Stimulated activated CD8-positive, alpha-beta memory T cell treated with anti-CD3 and anti-CD28 coated beads, Interleukin-15, amount 100 ng/mL, for 1 hour (primary cell): ENCODE measurements at regions not wholly inside any gene's neighbourhood (a gene's known extent, or its start where the extent isn't known, plus 50 kb on each side); places are given as distances from the start of the nearest gene placed in this dataset.

Experiments used
- DNase-seq: peaks from one replicate; pipeline ENCODE4 v3.0.0-alpha.2; 2020; ENCODE audit warnings: low read depth

DNA sequence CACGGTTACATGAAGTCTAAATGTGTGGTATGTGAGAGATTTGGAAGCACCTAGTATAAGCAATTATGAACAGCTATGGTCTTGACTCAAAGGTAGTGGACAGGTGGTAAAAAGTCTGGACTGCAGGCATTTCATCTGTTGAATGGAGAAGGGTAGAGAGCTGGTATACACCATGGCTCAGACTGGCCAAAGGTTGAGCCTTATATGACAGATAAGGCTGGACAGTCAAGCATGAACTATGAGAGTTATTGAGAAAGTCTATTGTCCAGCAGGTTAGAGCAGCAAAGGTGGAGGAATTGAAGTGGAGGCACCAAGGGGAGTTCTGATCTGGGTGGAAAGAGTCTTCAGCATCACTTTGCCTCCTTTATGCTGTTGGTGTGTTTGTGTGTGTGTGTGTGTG lies 346.7 kb upstream of the SLC14A2 start:
- DNase-seq = no peak

- no peak for DNase-seq
These were observed 344.9 kb upstream of the SLC14A2 start for GRCh38 chr18:45270289-45270771.

GRCh38 chr18:45274026-45274425 lies 341.2 kb upstream of the SLC14A2 start:
- DNase-seq = no peak

- DNase-seq = no peak
These were observed 339.7 kb upstream of the SLC14A2 start for GRCh38 chr18:45275367-45276113.

DNA sequence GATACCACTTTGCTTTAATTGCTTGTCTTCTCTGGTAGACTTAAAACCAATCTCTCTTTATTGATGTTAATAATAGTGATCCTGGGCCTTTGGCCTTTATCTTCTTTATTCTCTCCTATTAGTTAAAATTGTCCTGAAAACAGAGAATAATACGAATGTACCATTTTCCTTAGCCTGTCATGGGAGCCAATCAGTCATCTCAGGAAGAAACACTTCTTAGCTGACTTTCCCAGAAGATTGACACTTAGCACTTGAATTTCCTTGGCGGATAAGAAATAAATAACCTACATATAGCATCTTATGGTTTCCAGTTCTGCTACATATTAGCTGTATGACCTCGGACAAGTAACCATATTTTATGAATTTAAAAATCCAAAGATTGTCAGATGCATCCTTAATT lies 338.4 kb upstream of the SLC14A2 start:
- DNase-seq = no peak

GRCh38 chr18:45277908-45278307 lies 337.4 kb upstream of the SLC14A2 start:
- no peak for DNase-seq

GRCh38 chr18:45280481-45281276 lies 334.6 kb upstream of the SLC14A2 start:
- DNase-seq = no peak

GRCh38 chr18:45282101-45282812 lies 333.0 kb upstream of the SLC14A2 start:
- no peak for DNase-seq

DNA sequence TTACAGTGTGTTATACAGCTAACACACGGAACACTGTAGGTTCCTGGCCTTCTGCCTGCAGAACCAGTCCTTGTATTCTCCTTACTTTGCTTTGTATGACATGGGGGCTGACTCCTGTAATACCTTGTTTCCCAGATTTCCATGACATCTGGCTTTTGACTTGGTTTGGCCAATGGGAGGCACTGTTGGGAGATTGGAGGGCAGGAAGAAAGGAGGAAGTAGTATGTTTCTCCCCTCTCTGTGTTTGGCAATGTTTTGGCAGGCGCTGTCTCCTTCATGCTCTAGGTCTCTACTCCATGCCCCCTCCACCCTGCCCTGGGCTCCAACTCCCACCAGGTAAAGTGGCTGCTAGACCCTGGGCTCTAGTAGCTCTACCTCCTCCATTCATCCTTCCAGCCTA lies 331.1 kb upstream of the SLC14A2 start:
- DNase-seq = no peak

- no peak for DNase-seq
These were observed 330.4 kb upstream of the SLC14A2 start for GRCh38 chr18:45284851-45285250.

DNA sequence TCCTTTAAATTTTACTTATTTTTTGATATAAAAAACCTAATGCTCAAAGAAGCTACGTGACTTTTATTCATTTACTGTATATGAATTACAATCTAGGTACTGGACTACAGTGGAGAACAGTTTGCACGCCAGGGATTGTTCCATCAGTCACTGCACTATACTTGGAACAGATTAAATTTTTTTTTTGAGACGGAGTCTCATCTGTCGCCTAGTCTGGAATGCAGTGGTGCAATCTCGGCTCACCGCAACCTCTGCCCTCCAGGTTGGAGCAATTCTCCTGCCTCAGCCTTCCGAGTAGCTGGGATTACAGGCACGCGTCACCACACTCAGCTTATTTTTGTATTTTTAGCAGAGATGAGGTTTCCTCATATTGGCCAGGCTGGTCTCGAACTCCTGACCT lies 330.0 kb upstream of the SLC14A2 start:
- no peak for DNase-seq

GRCh38 chr18:45286431-45286830 lies 328.8 kb upstream of the SLC14A2 start:
- no peak for DNase-seq

DNA sequence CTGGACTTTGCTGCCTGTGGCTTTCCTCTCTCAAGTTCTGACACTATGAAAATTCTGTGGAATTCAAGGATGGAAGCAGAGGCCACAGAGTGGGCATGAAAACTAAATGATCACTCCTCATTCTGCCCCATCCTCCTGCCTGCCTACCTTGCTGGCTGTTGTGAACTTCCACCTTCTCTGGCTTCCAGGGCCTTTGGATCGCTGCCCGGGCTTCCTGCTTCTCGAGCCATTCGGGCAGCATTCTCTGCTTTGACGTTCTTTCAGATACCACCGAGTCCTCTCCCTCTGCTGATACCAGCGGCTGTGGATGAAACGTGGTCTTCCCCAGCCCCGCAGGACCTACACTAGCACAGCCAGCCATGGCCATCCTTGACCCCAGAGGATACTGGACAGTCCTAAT lies 327.7 kb upstream of the SLC14A2 start:
- DNase-seq = no peak

- no peak for DNase-seq
These were observed 324.9 kb upstream of the SLC14A2 start for GRCh38 chr18:45290364-45290763.

DNA sequence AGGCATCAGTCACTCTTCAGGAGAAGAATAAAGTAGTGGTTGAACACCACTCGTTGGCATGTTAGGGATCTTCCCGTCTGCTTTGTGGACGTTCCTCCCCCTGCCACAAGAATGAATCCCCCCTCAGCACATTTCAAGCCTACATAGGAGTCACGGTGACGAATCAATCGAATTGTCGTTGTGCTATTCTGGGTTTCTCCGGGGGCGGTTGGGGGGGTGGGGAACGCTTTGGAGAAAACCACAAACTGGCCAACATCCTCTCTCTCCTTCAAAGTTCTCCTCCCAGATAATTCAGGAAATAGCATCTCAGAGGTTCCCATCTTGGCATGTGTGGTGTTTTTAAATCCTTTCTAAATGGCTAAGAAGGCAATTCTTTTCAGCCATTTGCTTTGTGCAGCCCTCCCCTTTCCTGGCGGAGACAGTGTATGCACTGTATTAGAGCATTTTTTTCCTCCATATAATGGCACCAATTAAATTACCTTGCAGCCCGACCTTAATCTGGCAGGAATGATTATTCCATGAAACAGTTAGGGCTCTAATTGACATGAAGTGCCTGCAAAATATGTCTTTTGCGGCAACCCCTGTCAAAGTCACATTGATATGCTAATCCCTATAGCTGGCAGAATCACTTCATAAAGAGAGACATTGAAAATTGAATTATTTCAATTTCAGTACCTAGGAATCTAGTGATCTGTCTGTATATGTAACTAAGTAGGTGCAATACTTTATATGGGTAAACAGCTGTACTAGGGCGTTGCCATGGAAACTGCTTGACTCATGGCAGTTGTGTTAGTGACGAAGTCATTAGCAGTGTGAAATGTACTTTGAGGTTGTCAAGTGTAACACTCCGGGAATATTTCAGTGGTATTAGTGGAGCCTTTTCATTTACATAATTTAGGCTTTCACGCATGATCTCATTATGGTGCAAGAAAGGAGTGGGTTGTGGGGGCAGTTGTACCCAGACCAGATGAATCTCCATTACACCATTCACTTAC lies 323.4 kb upstream of the SLC14A2 start:
- DNase-seq = no peak

DNA sequence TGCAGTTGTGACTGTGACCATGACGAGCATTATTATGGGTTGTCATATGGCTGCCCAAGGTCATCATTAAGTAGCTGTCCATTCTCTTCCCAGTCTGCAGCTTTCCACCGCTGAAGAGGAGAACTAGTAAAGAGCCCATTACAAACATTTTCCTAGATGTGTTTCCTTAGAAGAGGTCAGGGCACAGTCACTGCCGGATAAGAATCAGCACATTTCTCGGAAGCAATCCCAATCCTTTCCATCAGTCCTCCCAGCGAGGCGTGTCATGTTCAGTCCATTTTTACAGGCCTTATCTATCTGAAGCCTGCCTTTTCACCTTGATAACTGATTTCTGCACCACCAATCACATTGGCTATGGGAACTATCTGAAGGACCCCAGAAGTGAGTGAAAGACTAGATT lies 319.9 kb upstream of the SLC14A2 start:
- DNase-seq = no peak

GRCh38 chr18:45298986-45299385 lies 316.3 kb upstream of the SLC14A2 start:
- DNase-seq = no peak

GRCh38 chr18:45303026-45303425 lies 312.2 kb upstream of the SLC14A2 start:
- no peak for DNase-seq

DNA sequence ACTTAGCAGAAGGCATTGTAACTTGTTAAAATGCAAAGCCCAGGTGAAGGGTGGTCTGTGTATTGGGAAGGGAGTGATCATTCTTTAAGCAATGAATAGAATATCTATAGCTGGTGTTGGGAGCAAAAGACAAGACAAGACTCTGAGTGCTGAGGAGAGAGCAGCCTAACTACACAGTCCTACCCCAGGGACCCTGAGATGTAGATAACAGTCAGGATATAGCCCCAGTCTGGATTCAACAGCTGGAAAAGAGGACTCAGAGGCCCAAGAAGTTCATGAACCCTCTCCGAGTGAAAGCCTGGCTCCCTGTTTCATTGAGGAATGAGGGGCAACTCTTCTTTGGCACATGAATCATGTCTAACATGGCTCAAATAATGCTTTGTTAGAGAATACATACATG lies 310.7 kb upstream of the SLC14A2 start:
- DNase-seq = no peak

- DNase-seq = no peak
These were observed 302.6 kb upstream of the SLC14A2 start for GRCh38 chr18:45312555-45313126.

DNA sequence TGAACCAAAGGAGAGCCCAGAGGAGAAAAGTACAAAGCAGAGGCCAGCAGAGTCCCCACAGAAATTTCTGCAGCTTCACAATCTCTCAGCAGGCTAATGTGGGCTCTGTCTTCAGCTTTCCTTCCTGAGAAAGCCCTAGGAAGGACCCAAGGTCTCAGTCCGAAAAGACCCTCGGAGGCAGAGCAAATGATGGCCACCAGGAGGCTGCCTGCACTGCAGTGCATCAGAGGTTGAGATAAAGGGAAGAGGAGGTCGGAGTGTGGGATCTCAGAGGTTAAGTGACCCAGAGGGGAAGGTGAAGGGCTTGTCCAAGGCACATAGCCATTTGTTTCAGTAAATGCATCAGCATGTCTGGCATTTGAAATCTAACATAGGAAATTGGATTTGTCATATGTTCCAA lies 299.1 kb upstream of the SLC14A2 start:
- no peak for DNase-seq
